ENCODE measurements at regions not wholly inside any gene's neighbourhood (a gene's known extent, or its start where the extent isn't known, plus 50 kb on each side); places are given as distances from the start of the nearest gene placed in this dataset.

DNA sequence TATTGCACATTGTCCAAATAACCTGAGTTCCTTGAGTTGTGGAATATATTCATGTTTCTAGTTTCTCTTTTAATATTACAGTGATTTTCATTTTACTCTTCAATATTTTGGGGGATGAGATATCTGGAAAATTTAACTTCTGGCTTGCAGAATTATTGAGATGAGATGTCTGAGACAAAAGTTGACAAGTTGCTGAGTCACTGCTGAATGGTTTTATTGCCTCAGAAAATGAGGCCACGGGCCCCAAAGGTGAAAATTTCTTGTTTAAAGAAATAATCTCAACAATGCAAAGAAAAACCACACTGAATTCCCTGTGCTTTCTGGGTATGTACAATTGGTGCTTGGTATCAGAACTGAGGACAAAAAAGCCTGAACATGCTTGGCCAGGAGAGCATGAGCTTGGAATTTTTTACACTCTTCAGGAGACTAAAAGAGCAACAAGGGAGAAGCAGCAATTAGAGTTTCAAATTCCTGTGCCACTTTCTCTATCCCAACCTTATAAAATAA is 129.2 kb upstream of the TOM1L1 start:
- TF ChIP-seq POLR2AphosphoS5 (IDR thresholded peaks at IDR 0.05; ENCODE audit: borderline replicate concordance, low read depth, low read length) (no peak), EZH2 (IDR thresholded peaks at IDR 0.05) (no peak)

Data from SK-N-MC (cell line).